HCT116 (cell line): ENCODE measurements at regions not wholly inside any gene's neighbourhood (a gene's known extent, or its start where the extent isn't known, plus 50 kb on each side); places are given as distances from the start of the nearest gene placed in this dataset.

Experiments
- ATAC-seq: fragments of 200-7000 bp; cut with Tn5 transposase; 2 replicates; pipeline ENCODE4 v1.9.1; 2020; ENCODE audit warnings: mild to moderate bottlenecking, moderate library complexity
- BruUV-seq: library from RNA; stranded (reverse); fragments of 400-500 nt; replicated peaks from 2 replicates; lab custom pipeline; 2021; lab: Mats Ljungman, UMichigan
- CTCF ChIA-PET: fragments of 300-600 bp; sonication (Branson Sonifier 250); formaldehyde crosslinking; loops from one replicate; lab custom pipeline; 2021; ENCODE audit warnings: antibody characterized with exemption; lab: Charles Lee
- POLR2A ChIA-PET: fragments of 300-600, 350-600 bp; sonication (Branson Sonifier 250); formaldehyde crosslinking; loops from one replicate; lab custom pipeline; 2021; ENCODE audit warnings: antibody characterized with exemption; lab: Charles Lee
- RAD21 ChIA-PET, 2 experiments: fragments of 300-600 bp; sonication (Branson Sonifier 250); formaldehyde crosslinking; loops; one replicate each; lab custom pipeline; 2023; ENCODE audit warnings: low total read pairs in 2 of 2; ENCODE audit not compliant: uncharacterized antibody in 2 of 2, unreplicated experiment in 2 of 2, low non-redundant PET in 1 of 2; lab: Charles Lee
- DNase-seq: peaks from one replicate; pipeline ENCODE4 v3.0.0-alpha.2; 2010; ENCODE audit warnings: low read depth, low spot score
- H2AFZ ChIP-seq: fragments of 200-600 bp; shearing (Covaris generic), sonication (generic); 2 replicates; pipeline ENCODE4 v1.6.1; 2017; ENCODE audit warnings: low read depth, mixed run types, mixed read lengths, antibody characterized with exemption, low read length; ENCODE audit not compliant: poor library complexity, severe bottlenecking
- H3K27ac ChIP-seq: 2 replicates; pipeline ENCODE4 v1.5.1; 2012; ENCODE audit warnings: low read depth, low read length
- H3K27me3 ChIP-seq: fragments of 200-600 bp; sonication (generic); 2 replicates; pipeline ENCODE4 v1.6.1; 2016; ENCODE audit warnings: mixed run types, low read length, mixed read lengths; ENCODE audit not compliant: insufficient read depth
- H3K36me3 ChIP-seq, 2 experiments: fragments of 200-500 bp in 1 of 2; fragments of 200-600 bp in 1 of 2; sonication (Bioruptor generic) in 1 of 2; sonication (generic) in 1 of 2; 2 replicates each; pipeline versions ENCODE4 v1.5.1 to v1.6.1; 2014 to 2016; ENCODE audit warnings: low read length in 2 of 2, inconsistent platforms in 1 of 2, mixed read lengths in 1 of 2, mixed run types in 1 of 2; ENCODE audit not compliant: insufficient read depth in 2 of 2, control insufficient read depth in 1 of 2
- H3K4me1 ChIP-seq, 2 experiments: fragments of 200-600 bp in 1 of 2; sonication (generic) in 1 of 2; 2 replicates each; pipeline versions ENCODE4 v1.5.1 to v1.6.1; 2012 to 2017; ENCODE audit warnings: low read length in 2 of 2, inconsistent platforms in 1 of 2, mild to moderate bottlenecking in 1 of 2, mixed read lengths in 1 of 2, mixed run types in 1 of 2, moderate library complexity in 1 of 2; ENCODE audit not compliant: insufficient read depth in 2 of 2, control insufficient read depth in 1 of 2
- H3K4me2 ChIP-seq: fragments of 200-600 bp; sonication (generic); 2 replicates; pipeline ENCODE4 v1.6.1; 2017; ENCODE audit warnings: mixed run types, low read length, mixed read lengths
- H3K4me3 ChIP-seq, 2 experiments: fragments of 200-600 bp in 1 of 2; sonication (generic) in 1 of 2; replicated peaks in 1 of 2; 2 replicates each; pipeline ENCODE4 v1.5.1; 2011 to 2016; ENCODE audit warnings: low read length in 2 of 2, control low read depth in 1 of 2, low read depth in 1 of 2, mild to moderate bottlenecking in 1 of 2, mixed read lengths in 1 of 2, mixed run types in 1 of 2
- H3K79me2 ChIP-seq: fragments of 200-600 bp; sonication (generic); 2 replicates; pipeline ENCODE4 v1.6.1; 2017; ENCODE audit warnings: mild to moderate bottlenecking, mixed run types, low read length, moderate library complexity, mixed read lengths; ENCODE audit not compliant: insufficient read depth
- H3K9ac ChIP-seq: fragments of 200-600 bp; sonication (generic); 2 replicates; pipeline ENCODE4 v1.6.1; 2016; ENCODE audit warnings: low read length, mixed read lengths
- H3K9me2 ChIP-seq: fragments of 200-600 bp; sonication (generic), shearing (Covaris generic); 2 replicates; pipeline ENCODE4 v1.6.1; 2017; ENCODE audit warnings: mixed run types, mild to moderate bottlenecking, moderate library complexity; ENCODE audit not compliant: insufficient read depth
- H3K9me3 ChIP-seq, 2 experiments: fragments of 200-500 bp in 1 of 2; fragments of 200-600 bp in 1 of 2; sonication (Bioruptor generic) in 1 of 2; sonication (generic) in 1 of 2; 2 replicates each; pipeline ENCODE4 v1.6.1; 2014 to 2017; ENCODE audit warnings: low read length in 2 of 2, mixed read lengths in 2 of 2, inconsistent platforms in 1 of 2, low read depth in 1 of 2, mild to moderate bottlenecking in 1 of 2, mixed run types in 1 of 2, moderate library complexity in 1 of 2; ENCODE audit not compliant: control insufficient read depth in 1 of 2, insufficient read depth in 1 of 2
- H4K20me1 ChIP-seq: fragments of 200-600 bp; sonication (generic), shearing (Covaris generic); 2 replicates; pipeline ENCODE4 v1.6.1; 2017; ENCODE audit warnings: mixed run types, mild to moderate bottlenecking, moderate library complexity; ENCODE audit not compliant: insufficient read depth
- CBX3 ChIP-seq: IDR thresholded peaks from 2 replicates; pipeline ENCODE4 v1.6.1; 2012; ENCODE audit warnings: low read depth
- CEBPB ChIP-seq: IDR thresholded peaks from 2 replicates; pipeline ENCODE4 v1.6.1; 2012; ENCODE audit warnings: low read depth
- ELF1 ChIP-seq: IDR thresholded peaks from 2 replicates; pipeline ENCODE4 v1.6.1; 2012; ENCODE audit warnings: low read depth, borderline replicate concordance
- EZH2phosphoT487 ChIP-seq: fragments of 200-600 bp; IDR thresholded peaks from 2 replicates; pipeline ENCODE4 v1.6.1; 2018; ENCODE audit warnings: antibody characterized with exemption, borderline replicate concordance
- JUND ChIP-seq: IDR thresholded peaks from 2 replicates; pipeline ENCODE4 v1.6.1; 2012
- RAD21 ChIP-seq: IDR thresholded peaks from 2 replicates; pipeline ENCODE4 v1.6.1; 2012; ENCODE audit warnings: low read depth, mild to moderate bottlenecking
- SIN3A ChIP-seq: IDR thresholded peaks from 2 replicates; pipeline ENCODE4 v1.6.1; 2012; ENCODE audit warnings: low read depth
- SP1 ChIP-seq: IDR thresholded peaks from 2 replicates; pipeline ENCODE4 v1.6.1; 2012; ENCODE audit warnings: low read depth
- YY1 ChIP-seq: IDR thresholded peaks from 2 replicates; pipeline ENCODE4 v1.6.1; 2011; ENCODE audit warnings: low read length, low read depth, moderate library complexity, mild to moderate bottlenecking; ENCODE audit not compliant: insufficient replicate concordance; ENCODE audit errors: extremely low read depth
- ZNF274 ChIP-seq: fragments of 200-500 bp; sonication (Bioruptor generic); IDR thresholded peaks from 2 replicates; pipeline ENCODE4 v1.6.1; 2014; ENCODE audit warnings: mild to moderate bottlenecking, low read depth, low read length, inconsistent platforms
- intact Hi-C: fragments of 100-400 bp; cut with micrococcal nuclease; formaldehyde crosslinking; loops from 2 replicates; pipeline ENCODE4 v1.10.0; 2022
- TF ChIP-seq, protein P1 (sequence below): IDR thresholded peaks from 2 replicates; pipeline ENCODE4 v1.6.1; 2011; ENCODE audit warnings: mild to moderate bottlenecking, low read length, moderate library complexity; ENCODE audit not compliant: insufficient replicate concordance; ENCODE audit errors: extremely low read depth

DNA sequence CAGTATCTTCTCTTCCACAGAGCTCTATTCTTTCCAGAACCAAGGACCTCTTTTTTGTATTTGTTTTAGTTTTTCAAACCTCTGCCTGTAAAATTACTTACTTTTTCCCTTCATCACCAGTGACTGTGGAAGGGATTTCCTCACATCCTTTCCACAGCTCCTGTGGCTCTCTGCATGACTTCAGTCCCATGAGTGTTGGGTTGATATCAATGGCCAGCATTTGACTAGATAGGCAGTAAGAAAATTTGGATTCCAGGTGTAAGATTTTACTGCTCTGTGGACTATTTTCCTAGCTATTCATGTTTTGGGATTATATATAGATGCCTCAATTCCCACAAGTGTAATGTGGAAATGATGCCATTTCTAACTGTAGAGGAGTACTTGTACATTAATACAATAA, 171.5 kb upstream of the PTBP2 start (continued):
- TF ChIP-seq, protein P1, sequence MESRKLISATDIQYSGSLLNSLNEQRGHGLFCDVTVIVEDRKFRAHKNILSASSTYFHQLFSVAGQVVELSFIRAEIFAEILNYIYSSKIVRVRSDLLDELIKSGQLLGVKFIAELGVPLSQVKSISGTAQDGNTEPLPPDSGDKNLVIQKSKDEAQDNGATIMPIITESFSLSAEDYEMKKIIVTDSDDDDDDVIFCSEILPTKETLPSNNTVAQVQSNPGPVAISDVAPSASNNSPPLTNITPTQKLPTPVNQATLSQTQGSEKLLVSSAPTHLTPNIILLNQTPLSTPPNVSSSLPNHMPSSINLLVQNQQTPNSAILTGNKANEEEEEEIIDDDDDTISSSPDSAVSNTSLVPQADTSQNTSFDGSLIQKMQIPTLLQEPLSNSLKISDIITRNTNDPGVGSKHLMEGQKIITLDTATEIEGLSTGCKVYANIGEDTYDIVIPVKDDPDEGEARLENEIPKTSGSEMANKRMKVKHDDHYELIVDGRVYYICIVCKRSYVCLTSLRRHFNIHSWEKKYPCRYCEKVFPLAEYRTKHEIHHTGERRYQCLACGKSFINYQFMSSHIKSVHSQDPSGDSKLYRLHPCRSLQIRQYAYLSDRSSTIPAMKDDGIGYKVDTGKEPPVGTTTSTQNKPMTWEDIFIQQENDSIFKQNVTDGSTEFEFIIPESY: no peak
- TF ChIP-seq CEBPB (no peak), ZNF274 (no peak), SP1 (no peak), SIN3A (no peak), EZH2phosphoT487 (no peak), JUND (no peak), RAD21 (no peak), YY1 (no peak), CBX3 (no peak), ELF1 (no peak)

DNA sequence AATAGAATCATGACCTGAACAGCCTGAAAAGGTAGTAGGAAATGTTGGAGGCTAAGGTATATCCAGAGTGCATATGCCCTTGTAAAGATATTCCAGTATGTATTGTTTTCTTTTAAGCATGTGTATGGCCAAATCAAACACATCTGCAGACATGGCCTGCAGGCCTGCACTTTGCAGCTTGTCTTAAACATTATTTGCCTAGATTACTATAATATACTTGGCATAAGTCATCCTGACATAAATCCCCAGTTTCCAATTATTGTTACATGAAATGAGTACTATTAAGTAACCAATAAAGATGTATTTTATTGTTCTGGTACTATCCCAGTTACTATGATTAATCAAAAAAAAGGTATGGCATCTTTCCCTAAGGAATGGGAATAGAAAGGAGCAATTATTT, 169.1 kb upstream of the PTBP2 start:
- H3K4me3 ChIP-seq: no peak overlapping the region
- H3K9me3 ChIP-seq: no peaks in the 10 kb centered on the region
- no peaks in the 10 kb centered on the region for H3K79me2 ChIP-seq
- TF ChIP-seq EZH2phosphoT487 (no peak), CEBPB (no peak)
- BruUV-seq: no TSS peak
- ChIA-PET RAD21 (no interaction called here), POLR2A (no interaction called here), CTCF (no interaction called here)
- DNase-seq: no peak
- intact Hi-C loops: no loop called here
- no peak for ATAC-seq
- no peaks in the 10 kb centered on the region for H3K36me3 ChIP-seq
- H4K20me1 ChIP-seq: no peaks in the 10 kb centered on the region
- H3K4me1 ChIP-seq: no peaks in the 10 kb centered on the region
- H3K27me3 ChIP-seq: no peaks in the 10 kb centered on the region
- no peak overlapping the region for H3K9ac ChIP-seq
- no peak overlapping the region for H3K27ac ChIP-seq
- no peaks in the 10 kb centered on the region for H3K9me2 ChIP-seq
- H3K4me2 ChIP-seq: no peak overlapping the region
- no peak overlapping the region for H2AFZ ChIP-seq
